ENCODE measurements at regions not wholly inside any gene's neighbourhood (a gene's known extent, or its start where the extent isn't known, plus 50 kb on each side); places are given as distances from the start of the nearest gene placed in this dataset.
A peak's percentile ranks its signal among the peaks of the same experiment; 100 is the strongest.
"Not testable (repeated sequence)": the region's sequence is repeated elsewhere in the genome, so short reads cannot be mapped to it uniquely, and the experiment has no call there.

- TF ChIP-seq CTCF (IDR thresholded peaks at IDR 0.05; ENCODE audit: insufficient read depth, missing control alignments), result no peak
- FAIRE-seq, result no peak
- no peak for DNase-seq (ENCODE audit: insufficient read length, low spot score)
Measured at GRCh38 chr11:49442669-49443068, 234.3 kb upstream of the FOLH1 start.

GRCh38 chr11:49439901-49440300 is 231.5 kb upstream of the FOLH1 start:
- DNase-seq (ENCODE audit: insufficient read length, low spot score), result not testable (repeated sequence)
- FAIRE-seq, result peak; percentile 94

DNA sequence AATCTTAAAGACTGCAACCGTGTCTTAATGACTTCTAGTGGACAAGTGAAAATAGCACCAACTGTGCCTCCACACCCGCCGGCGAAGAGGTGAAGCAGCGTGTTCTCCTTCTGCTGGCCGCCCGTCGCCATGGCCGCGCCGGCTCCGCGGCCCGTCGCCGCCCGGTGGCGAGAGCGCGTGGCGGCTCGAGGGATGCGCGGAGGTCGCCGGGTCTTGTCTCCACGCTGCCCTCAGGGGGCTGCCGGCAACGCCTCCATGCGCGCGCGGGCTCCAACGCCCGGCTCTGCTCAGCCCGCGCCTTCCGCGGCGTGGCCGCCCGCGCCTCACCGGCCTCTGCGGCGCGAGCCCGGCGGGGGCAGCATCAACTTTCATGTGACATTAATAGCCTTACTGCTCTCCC is 225.9 kb upstream of the FOLH1 start:
- FAIRE-seq; DNase-seq (ENCODE audit: insufficient read length, low spot score): not testable (repeated sequence)

DNA sequence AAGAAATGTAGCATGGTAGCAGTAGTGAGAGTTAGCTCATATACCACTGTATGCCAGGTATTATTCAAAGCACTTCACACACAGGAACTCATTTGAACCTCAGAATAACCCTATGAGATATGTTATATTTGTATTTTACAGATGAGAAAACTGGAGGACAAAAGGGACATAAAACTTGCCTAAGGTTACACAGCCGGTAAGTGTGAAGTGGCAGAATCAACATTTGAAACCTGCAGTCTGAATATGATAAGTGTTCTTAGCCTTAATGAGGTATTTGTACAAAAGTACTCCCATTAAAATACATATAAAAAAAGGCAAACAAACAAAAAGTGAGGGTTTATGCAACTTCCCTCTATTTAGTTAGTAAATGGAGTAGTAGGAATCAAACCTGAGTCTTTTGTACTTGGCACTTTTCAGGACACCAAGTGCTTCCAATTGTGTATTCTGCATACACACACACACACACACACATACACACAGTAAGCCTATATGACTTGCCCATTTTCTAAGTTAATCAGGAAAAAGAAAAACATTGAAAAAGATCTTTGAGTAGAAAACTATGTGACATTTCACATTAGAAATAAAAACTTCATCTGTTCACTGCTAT is 223.9 kb upstream of the FOLH1 start:
- peak; percentile 63 for FAIRE-seq

GRCh38 chr11:49424136-49424535 is 215.7 kb upstream of the FOLH1 start:
- no peak for TF ChIP-seq CTCF (IDR thresholded peaks at IDR 0.05; ENCODE audit: insufficient read depth, missing control alignments)
- no peak for FAIRE-seq
- no peak for DNase-seq (ENCODE audit: insufficient read length, low spot score)

More for the DNA sequence above, 223.9 kb upstream of the FOLH1 start:
- DNase-seq (ENCODE audit: insufficient read length, low spot score), result no peak
- no peak for TF ChIP-seq CTCF (IDR thresholded peaks at IDR 0.05; ENCODE audit: insufficient read depth, missing control alignments)

DNA sequence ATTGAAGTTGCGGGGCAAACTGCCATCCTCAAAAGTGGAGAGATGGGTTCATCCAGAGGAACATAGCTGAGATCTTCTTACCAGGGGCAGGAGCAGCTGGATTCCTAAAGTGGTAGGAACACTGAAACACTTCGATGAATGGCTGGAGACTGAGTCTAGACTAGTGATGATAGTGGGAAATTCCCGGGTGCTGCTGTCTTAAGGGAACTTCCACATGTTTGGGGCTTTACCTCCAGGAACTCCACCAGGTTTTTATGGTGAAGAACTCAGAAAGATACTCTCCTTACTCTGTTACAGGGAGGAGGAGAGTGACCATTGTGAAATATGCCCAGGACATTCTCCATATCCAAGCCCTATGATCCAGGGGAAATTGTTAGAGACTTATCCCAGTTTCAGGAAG is 210.5 kb upstream of the FOLH1 start:
- not testable (repeated sequence) for FAIRE-seq; DNase-seq (ENCODE audit: insufficient read length, low spot score)

GRCh38 chr11:49405743-49406142 is 197.3 kb upstream of the FOLH1 start:
- FAIRE-seq (no peak), DNase-seq (ENCODE audit: insufficient read length, low spot score) (no peak)
- no peak for TF ChIP-seq CTCF (IDR thresholded peaks at IDR 0.05; ENCODE audit: insufficient read depth, missing control alignments)

GRCh38 chr11:49395789-49396188 is 187.4 kb upstream of the FOLH1 start:
- not testable (repeated sequence) for FAIRE-seq; DNase-seq (ENCODE audit: insufficient read length, low spot score)

- FAIRE-seq, result not testable (repeated sequence)
Measured at GRCh38 chr11:49390362-49390761, 182.0 kb upstream of the FOLH1 start.

GRCh38 chr11:49389149-49389548 is 180.7 kb upstream of the FOLH1 start:
- FAIRE-seq; DNase-seq (ENCODE audit: insufficient read length, low spot score): not testable (repeated sequence)

More at GRCh38 chr11:49390362-49390761, 182.0 kb upstream of the FOLH1 start:
- DNase-seq (ENCODE audit: insufficient read length, low spot score), result not testable (repeated sequence)

DNA sequence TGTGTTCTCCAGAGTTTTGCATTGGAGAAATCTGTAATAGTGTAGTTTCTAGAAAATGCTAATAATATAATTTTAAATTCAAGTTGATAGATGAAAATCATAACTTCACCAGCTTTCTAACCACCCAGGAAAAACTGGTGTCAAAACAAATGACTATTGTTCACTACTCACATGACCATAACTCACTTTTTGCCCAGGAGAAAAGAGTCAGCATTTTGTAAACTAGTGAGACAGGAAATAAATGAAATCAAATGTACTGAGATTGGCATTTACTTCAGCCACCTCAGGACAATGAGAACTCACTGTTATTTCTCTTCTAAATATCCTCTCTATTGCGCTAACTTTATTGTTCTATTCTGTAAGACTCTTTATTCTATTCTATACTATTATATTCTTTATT is 176.0 kb upstream of the FOLH1 start:
- not testable (repeated sequence) for FAIRE-seq

More for the DNA sequence above, 176.0 kb upstream of the FOLH1 start:
- not testable (repeated sequence) for DNase-seq (ENCODE audit: insufficient read length, low spot score)
